GM20000 (cell line): ENCODE measurements at regions not wholly inside any gene's neighbourhood (a gene's known extent, or its start where the extent isn't known, plus 50 kb on each side); places are given as distances from the start of the nearest gene placed in this dataset.

Experiments
- DNase-seq: peaks from one replicate; pipeline ENCODE4 v3.0.0; 2012; ENCODE audit warnings: low spot score
- TF ChIP-seq, protein P1 (sequence below): IDR thresholded peaks from 2 replicates; pipeline ENCODE4 v1.5.1; 2012; ENCODE audit warnings: mild to moderate bottlenecking, control low read depth; ENCODE audit errors: extremely low read depth, missing control alignments

DNA sequence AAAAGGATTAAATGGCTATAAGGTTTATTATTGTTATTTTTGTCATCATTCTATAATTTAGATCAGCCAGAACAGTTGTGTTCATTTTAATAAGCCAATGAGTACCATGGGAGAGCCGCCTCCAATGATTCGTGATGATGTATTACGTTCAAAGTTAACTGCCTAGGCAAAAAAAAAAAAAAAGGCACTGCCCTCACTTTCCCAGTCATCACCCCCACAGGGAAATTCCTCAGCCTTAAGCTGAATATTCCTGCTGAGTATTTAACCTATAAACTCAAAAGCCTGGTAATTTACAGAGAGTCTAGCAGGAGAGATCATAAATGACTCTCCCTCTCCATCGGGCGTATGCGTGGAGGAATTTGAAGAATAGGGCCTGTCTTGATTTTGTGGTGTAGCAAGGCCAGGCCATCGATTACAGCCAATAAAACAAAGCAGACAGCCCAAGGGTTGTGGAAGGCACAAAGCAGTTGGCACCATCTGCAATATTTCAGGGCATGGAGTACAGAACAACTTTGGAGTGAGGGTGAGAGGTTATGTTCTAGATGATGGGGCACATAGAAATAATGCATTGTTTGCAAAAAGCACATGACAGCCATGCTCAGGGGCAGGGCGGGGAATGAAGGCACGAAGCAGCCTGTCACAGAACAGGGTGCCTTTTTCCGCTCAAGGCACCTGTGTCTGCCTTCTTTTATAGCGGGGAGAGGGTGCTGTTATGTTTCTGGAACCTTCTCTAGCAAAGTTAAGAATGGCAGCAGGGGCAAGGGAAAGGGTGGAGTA, 138.2 kb upstream of the DTNBP1 start:
- no peak for DNase-seq

DNA sequence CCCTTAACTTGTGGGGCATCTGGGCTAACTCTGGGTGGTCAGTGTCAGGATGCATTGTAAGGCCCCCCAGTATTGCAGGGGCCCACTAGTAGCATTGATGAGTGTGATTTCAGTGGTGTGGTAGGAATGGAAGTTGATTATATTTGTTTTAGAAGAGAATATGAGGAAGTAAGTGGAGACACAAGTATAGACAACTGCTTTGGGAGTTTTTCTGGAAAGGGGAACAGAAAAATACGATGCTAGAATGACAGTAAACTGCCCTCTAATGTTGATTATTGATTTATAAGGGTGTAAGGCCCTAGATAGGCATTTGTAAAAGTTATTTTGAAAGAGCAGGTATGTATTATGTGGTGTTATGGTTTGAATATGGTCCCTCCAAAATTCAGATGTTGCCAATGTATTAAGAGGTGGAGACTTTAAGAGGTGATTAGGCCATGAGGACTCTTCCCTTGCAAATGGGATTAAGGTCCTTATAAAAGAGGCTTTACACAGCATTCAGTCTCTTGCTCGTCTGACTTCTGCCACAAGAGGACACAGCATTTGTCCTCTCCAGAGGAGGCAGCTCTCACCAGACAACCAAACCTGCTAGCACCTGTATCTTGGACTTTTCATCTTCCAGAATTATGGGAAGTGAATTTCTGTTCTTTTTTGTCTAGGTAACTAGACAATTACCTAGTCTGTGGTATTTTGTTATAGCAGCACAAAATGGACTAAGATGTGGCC, 135.9 kb upstream of the DTNBP1 start:
- TF ChIP-seq, protein P1, sequence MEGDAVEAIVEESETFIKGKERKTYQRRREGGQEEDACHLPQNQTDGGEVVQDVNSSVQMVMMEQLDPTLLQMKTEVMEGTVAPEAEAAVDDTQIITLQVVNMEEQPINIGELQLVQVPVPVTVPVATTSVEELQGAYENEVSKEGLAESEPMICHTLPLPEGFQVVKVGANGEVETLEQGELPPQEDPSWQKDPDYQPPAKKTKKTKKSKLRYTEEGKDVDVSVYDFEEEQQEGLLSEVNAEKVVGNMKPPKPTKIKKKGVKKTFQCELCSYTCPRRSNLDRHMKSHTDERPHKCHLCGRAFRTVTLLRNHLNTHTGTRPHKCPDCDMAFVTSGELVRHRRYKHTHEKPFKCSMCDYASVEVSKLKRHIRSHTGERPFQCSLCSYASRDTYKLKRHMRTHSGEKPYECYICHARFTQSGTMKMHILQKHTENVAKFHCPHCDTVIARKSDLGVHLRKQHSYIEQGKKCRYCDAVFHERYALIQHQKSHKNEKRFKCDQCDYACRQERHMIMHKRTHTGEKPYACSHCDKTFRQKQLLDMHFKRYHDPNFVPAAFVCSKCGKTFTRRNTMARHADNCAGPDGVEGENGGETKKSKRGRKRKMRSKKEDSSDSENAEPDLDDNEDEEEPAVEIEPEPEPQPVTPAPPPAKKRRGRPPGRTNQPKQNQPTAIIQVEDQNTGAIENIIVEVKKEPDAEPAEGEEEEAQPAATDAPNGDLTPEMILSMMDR: no peak

More for the DNA sequence above, 138.2 kb upstream of the DTNBP1 start:
- TF ChIP-seq, protein P1: no peak

DNA sequence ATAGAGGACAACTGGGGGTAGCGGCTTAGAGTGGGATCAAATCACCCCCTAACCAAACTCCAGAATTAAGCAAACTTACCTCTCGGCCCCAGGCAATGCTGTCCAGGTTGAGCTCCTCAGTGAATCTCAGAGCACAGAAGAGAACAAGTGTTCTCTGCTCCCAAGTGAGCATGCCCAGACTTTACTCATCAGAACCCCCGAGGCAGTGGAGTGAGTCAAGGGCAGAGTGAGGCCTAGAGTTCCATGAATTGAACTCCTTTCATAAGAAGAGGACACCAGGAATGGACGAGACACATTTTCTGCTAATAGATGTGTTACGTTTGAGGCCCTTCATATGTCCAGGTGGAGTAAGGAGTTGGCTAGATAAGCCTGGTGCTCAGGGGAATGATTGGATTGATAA, 134.0 kb upstream of the DTNBP1 start:
- TF ChIP-seq, protein P1: no peak
- DNase-seq: no peak

More for the DNA sequence above, 135.9 kb upstream of the DTNBP1 start:
- DNase-seq: no peak

DNA sequence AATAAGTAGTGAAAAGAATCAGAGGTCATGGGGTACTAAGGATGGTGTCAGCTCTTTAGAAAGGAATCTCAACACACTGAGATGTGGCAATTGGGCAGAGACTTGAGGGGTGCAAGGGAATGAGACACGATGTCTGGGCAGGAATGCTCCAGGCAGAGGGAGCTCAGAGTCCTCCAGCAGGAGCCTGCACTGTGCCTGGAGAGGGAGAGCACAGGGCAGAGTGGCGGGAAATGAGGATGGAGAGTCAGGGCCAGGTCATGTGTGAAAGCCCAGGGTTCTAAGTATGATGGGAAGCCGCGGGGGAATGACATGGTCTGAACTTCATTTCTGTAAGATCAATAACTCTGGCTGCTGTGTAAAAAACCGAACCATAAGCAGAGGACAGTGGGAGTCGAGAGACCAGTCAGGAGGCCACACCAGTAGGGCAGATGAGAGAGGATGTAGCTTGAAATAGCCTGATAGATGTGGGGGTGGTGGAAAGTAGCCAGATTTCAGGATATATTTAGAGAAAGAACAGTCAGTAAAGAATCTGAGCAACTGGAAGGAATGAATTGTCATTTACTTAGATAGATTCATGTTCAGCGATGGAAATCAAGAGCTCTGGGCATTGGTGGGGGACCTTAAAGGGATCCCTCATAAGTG, 133.4 kb upstream of the DTNBP1 start:
- TF ChIP-seq, protein P1: no peak
- DNase-seq: no peak

DNA sequence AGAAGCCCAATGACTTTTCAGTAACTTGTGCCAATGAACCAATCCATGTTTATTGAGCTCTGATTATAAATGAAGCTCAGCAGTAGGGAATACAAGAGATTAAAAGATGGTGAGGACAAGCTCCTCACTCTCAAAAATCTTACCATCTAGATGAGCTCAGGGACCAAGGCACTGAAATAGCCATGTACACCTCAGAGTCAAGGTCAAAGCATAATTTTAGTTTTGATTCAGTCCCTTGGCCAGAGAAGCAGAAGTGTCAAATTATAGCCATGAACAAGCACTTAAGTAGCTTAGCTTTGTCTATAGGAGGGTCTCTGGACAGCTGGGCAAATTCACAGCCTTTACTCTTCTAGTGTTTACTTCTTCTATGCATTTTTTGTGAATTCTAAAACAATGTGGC, 131.0 kb upstream of the DTNBP1 start:
- TF ChIP-seq, protein P1: no peak
- DNase-seq: no peak

DNA sequence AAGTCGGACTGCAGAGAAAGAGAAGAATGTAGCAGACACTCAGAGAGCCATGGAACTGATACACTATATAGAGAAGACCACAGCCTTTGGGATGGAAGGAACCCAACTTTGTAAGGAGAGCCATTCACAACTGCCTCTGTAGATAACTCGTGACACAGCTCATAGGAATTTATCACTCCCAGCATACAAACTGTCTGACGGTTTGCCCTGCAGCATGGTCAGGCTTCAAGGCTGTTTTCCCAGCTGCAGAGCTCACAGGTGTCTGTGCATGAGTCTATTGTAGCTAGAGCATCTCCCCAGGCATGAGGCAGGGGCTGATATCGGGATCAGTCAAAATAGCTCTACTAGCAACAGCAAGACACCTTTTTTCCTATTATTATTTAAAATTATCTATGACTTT, 130.5 kb upstream of the DTNBP1 start:
- no peak for DNase-seq
- TF ChIP-seq, protein P1: no peak

DNA sequence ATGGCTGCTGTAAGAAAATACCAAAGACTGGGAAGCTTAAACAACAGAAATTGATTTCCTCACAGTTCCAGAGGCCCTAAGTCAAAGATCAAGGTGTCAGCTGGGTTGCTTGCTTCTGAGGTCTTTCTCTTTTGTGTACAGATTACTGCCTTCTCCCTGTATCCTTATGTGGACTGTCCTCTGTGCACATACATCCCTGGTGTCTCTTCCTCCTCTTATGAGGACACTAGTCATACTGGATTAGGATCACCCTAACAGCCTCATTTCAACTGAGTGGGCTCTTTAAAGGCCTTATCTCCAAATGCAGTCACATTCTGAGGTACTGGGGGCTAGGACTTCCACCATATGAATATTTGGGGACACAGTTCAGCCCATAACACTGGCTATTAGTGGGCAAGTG, 130.0 kb upstream of the DTNBP1 start:
- TF ChIP-seq, protein P1: no peak
- no peak for DNase-seq
